Activated CD8-positive, alpha-beta memory T cell treated with anti-CD3 and anti-CD28 coated beads for 1 hour (primary cell): ENCODE measurements at regions not wholly inside any gene's neighbourhood (a gene's known extent, or its start where the extent isn't known, plus 50 kb on each side); places are given as distances from the start of the nearest gene placed in this dataset.
A peak's percentile ranks its signal among the peaks of the same experiment; 100 is the strongest.

ENCODE experiments used
- DNase-seq, 2 donors: peaks; one replicate each; pipeline ENCODE4 v3.0.0-alpha.2; 2020; ENCODE audit warnings: low read depth in 1 of 2; ENCODE audit errors: extremely low read depth in 1 of 2

DNA sequence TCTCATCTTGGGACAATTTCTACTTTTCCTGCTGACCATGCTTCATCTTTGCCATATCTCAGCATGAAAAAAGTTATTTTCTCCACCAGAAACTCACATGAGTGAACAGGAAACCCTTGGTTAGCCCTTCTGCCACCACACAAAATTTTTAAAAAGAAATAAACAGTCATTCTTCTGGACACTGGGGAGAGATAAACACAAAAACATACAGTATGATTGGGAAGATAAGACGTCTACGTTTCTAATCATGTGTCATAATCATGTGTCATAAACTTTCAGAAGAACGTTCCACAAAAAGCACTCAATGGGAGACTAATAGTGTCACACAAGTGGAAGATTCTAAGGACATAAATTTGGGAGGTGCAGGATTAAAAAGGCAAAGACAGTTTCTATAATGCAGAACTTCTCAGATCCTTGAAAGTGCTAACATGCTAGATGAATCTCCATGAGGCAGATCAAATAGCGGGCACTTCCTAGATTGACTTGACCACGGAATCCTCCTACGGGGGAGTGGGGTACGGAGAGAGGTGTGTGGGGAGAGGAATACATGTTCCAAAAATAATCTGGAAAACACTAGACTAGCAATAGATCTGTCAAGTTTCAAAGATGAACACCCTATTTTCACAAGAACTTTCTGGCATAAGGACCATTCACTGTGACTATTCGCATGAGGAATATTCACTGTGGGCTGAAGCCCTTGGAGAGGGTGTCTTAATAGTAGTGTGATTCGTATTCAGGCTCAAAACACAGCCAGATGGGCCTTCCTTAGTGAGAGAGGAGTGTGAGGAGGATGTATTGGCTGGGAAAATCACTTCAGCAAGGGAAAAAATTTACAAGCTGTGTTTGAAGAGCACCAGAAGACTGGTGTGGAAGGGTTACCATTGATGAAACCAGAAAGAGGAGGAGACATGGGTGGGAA lies 206.7 kb downstream of the SETD4 start:
- DNase-seq, result no peak

DNA sequence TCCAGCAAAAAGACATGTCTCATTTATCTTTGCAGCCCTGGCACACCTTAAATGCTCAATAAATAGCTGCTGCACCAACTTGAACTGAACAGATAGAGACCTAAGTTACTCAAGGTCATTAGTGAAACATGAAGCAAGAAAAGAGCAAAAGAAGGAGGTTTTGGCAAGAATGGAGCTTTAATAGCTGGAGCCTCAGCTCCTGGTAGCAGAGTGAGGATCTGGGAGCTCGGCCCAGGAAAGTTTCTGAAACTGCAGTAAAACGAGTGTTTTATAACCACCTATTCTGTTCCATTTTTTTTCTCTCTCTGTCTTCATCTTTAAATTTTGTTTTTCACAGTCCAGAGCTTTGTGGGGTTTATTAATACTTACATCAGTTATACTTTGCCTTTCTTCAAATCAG lies 207.5 kb downstream of the SETD4 start:
- no peak for DNase-seq

DNA sequence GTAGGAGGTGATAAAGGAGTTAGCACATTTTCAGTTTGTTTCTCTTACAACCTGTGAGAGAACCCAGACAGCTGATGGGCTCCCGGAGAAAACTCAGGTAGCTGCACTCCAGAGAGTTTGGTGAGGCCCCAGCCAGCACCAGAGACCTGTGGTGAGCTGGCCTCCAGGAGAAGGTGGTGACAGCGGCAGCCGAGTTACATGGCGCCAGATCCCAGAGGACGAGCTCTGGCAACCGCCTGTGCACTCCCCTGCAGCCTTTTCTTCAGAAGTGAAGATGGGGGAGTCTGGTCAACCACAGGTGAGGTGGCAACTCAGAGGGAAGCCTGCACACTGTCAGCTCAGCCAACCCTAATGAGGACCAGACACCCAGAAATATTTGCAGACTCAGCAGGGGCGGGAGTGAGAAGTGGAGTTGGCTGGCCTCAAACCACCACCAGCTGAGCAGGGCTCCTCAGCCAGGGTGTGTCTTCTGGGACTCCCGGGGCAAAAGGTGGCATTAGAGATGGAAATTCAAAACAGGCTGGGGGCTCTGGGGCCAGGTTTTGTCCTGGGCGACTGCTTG lies 209.7 kb downstream of the SETD4 start:
- no peak for DNase-seq

DNA sequence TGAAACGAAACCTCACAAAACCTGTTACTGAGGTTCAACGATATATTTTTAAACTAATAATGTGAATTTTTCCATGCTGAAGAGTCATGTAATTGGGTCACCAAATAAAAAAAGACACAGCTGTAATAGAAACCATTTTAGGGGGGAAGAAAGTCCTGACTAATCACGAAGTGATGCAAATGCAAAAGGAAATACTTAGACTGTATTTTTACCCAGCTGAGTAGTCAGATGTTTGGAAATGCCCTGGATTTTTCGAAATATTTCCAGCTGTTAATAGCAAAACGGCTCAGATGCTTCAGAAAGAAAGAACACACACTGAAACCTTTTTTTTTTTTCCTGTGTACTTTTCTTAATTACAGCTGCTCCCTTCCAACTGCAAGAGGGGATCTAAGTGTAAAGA lies 210.3 kb downstream of the SETD4 start:
- DNase-seq, result no peak

DNA sequence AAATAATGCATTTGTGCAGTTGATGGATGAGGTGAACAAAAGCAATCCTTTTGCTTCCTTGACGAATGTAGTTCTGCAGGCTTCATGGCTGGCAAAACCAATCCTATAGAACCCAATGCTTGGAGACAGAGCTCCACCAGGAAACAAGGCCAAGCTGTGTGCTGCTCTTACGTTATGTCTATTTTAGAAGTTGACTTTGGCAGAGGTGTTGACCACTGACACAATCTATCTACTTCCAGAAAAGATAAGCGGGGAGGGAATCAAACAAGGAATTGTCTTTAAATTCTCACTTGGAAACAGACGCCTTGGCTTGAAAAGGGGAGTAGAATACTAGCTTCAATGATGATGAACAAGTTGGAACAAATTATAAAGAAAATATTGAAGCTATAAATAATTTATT lies 211.2 kb downstream of the SETD4 start:
- DNase-seq, result no peak

DNA sequence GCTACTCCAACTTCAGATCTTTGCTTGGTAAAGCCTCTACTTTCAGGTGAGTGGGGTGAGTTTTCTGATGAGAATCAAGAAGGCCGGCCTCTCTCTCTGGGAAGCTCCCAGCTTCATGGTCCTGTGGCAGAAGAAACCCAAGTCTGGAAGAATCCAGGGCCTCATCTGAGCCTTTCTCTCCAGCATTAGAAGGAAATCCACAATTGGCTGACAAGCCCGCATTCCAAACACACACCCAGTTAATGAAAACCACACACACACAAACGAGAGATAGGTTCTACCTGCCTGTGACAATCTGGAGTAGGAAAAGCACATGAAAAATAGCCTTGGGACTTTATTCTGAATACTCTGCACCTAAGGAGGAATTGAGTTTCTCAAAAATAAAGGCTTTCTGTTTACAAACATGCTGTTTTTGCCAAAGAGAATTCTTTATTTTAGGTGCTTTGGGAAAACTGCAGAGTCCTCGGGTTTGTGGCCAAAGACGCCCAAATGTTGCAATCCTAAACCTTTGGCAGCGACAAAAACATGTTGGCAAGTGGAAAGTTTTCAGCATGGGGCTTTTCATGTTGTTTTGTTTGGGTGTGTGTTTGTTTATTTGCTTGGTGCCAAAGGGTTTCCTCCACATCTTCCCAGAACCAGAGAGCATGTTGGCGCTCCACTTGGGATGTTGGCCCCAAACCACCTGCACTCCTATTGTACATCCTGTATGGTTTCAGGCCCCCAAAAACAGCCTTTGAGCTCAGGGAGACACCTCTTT lies 216.2 kb downstream of the SETD4 start:
- DNase-seq, result no peak

DNA sequence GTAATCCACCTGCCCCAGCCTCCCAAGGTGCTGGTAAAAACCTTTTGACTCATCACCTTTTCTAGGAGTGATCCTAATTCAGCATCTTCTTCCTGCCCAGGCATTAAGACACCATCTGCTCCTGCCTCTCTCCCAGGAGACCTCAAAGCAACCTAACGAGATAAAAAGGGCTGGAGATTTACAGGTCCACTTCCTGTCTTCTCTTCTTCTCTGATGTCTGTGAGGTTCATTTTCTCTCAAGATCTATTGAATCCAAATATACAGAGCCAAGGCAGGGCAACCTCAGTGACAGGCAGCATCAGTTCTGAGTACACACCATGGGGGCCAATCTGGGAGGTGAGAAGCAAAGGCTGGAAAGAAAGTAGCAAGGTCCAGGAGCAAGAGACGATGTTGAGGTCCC lies 219.4 kb downstream of the SETD4 start:
- no peak for DNase-seq

DNA sequence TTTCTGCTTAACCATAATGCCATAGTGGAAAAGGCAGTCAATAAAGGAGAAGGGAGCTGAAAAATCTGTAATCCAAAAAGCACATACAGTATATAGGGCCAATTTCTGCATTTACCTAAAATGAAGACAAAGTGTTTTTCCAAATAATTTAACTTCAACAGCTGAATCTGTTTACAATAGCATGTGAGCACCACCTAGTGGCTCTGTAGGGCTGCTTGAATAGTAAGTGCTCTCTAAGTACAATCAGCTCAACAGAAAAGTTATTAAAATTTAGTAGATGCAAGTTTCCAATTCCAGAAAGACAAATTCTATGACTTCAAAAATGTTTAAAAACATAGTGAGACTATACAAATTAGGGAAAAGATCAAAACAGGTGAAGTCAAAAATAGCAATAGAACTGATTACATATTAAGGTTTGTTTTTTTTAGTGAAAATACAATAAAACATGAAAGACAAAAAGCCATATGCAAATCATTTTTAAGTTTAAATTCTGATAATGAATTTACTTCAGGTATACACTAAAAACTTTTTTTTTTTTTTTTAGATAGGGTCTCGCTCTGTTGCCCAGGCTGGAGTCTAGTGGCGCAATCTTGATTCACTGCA lies 220.0 kb downstream of the SETD4 start:
- DNase-seq, result peak; percentile 2 to 16

DNA sequence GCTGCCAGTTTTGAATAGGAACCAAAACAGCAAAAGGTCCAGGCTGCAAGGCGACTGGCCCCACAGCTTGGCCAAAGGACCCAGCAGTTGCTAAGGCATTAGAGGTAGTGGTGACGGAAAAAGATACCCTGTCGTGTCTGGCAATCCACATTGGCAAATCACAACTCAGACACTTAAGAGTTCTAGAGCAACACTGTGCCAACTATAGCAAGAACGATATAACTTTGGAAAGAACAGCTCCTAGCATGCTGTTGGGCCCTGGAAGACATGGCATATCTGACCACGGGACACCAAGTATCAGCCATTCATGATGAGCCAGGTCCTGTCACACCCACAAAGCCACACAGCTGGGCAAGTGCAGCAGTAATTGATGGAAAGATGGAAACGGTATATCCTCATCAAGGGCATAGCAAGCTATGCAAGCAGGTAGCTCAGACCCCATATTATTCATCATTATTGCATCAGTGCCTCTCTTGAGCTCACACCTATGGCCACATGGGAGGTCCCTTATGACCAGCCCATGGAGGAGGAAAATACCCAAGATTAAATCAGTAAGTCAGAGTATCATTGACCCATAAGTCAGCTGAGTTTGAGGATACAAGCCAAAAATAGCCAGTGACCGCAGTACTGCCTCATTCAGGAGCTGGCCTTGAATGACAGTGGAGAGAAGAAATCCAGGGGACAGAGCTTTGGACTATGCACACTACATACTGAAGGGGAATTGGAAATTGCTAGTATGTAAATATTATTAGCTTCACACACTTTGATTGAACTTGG lies 221.2 kb downstream of the SETD4 start:
- no peak for DNase-seq

DNA sequence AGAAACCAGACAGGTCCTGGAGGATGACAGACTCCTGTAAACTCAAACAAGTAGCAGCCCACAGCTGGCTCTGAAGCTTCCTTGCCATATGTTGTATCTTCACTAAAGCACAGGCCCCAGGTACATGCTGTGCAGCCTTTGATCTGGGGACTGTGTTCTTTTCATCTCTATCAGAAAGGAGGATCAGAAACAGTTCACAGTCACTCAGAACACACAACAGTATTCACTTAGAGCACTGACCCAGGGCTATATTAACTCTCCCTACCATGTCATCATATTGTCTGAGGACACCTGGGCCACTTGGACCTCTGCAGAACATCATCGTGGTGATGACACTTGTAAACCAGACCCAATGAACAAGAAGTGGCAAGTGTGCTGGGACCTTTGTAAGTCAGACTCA lies 222.0 kb downstream of the SETD4 start:
- no peak for DNase-seq

DNA sequence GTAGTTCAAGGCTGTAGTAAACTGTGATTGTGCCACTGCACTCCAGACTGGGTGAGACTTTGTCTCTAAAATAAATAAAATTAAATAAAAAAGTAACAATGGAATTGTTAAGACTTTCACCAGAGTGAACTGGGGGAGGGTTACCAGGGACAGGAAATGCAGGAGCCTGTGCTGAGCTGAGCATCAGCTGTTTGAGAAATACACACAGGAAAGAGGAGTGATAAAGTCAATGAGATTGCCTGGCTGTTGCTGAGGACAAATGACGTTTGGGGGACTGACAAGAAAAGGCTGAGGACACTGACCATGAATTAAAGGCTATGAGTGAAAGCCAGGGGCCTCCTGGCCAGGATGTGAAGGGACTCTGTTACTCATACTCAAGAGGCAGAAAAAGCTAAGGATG lies 226.3 kb downstream of the SETD4 start:
- no peak for DNase-seq

DNA sequence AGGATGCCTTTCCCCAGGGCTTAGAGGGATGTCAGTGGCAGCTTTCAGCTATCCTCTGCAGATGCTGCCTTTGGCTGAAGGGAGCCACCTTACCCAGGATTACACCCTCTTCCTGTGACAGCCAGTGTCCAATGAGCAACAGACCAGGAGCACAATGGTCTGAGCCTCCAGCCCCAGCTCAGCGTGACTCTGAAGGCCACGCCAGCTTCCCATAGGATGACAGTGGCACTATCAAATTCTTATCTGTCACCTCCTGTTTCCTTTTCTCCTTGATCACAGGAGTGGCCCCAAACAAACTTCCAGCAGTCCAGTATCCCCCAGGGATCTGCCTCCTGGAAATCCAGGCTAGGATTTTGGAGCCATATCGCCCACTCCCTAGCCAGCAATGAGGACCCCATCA lies 226.9 kb downstream of the SETD4 start:
- DNase-seq, result no peak

DNA sequence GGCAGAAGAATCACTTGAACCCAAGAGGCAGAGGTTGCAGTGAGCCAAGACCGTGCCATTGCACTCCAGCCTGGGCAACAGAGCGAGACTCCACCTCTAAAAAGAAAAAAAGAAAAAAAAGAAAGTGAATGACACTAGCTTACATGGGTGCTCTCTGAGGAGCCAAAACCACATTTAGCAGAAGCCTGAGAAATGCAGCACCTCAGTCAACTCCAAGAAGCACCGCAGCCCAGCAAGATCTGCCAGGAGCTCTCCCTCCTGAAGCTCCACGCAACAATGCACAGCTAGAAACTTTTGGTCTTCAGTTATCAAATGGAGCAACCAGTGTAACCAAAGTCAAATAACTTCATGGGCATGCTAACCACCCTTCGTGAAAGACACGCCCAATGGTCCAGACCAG lies 229.1 kb downstream of the SETD4 start:
- no peak for DNase-seq

DNA sequence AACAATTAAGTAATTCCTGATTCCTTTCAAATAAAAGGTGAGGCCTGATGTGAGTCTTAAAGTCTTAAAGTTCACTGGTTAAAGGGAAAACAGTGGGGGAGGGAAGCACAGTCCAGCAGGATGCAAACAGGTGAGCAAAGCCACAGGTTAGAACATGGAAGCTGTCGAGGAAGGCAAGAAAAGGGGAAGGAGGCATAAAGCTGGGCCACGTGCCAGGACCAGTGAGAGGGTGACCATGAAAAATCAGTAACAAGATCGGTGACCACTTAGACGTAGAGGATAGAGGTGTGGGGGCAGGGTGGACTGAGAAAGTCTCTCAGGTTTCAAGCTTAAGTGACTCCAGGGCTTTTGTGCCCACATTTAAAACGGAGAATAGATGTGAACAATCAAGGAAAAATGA lies 231.3 kb downstream of the SETD4 start:
- DNase-seq, result no peak

DNA sequence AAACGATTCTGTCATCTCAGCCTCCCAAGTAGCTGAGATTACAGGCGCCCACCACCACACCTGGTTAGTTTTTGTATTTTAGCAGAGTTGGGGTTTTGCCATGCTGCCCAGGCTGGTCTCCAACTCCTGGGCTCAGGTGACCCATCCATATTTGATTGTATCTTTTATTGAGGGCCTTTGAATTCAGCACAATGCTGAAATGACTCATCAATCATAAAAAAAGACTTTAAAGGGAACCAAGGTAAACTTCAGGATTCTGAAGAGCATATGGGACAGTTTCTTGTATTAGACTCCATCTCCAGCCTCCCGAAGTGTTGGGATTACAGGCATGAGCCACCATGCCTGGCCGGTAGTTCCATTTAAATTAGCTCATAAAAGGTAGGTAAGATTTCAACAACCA lies 232.2 kb downstream of the SETD4 start:
- no peak for DNase-seq

DNA sequence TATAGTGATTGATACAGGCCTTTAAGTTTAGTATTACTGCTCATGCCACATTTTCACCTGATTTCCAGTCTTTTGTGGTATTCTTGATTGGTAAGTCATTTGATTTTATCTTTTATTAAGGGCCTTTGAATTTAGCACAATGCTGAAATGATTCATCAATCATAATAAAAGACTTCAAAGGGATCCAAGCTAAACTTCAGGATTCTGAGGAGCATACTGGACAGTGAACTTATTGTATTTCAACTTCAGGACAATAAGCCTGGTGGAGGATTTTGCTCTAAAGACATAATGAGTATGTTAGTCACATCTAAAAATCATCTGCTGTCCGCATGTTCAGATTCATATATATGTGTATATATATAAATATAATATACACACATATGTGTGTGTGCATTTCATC lies 233.3 kb downstream of the SETD4 start:
- no peak for DNase-seq

DNA sequence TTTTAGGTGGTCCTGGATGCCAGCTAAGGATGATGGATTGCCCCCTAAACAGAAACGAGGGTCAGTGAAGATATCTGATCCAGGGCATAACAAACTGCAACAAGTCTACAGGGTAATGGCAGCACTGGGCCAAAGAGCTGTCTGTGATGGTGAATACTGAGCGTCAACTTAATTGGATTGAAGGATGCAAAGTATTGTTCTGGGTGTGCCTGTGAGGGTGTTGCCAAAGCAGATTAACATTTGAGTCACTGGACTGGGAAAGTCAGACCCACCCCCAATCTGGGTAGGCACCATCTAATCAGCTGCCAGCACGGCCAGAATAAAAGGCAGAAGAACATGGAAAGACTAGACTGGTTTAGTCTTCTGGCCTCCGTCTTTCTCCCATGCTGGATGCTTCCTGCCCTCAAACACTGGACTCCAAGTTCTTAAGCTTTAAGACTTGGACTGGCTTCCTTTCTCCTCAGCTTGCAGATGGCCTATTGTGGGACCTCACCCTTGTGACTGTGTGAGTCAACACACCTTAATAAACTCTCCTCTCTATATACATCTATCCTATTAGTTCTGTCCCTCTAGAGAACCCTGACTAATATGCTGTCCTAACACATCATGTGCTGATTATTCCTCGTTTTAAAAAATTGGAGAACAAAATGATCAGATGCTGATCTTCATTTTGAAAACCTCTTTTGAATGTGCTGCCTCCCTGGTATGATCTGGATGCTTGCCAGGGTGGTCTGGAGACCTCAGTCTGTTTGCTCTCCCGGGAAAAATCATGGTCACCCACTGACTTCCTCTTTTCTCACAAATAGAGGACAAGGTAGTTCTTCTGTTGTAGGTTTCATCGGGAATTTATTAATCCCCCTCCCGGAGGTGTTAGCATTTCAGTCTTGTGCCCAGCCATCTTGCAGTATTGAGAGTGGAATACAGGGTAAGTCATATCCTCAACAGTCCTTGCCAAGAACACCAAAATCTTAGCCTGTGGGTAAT lies 234.7 kb downstream of the SETD4 start:
- DNase-seq, result no peak

DNA sequence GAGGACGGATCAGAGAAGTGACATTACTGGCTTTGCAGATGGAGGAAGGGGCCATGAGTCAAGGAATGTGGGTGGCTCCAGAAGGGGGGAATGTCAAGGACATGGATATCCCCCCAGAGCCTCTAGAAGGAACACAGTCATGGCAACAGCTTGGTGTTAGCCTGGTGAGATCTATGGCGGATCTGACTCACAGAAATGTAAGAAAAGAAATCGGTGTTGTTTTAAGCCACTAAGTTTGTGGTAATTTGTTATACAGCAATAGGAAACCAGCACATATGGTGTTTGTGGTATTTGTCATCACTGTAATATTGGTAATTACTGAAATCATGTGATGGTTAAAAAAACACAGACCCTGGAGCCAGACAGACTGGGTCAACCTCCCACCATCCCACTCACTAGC lies 236.2 kb downstream of the SETD4 start:
- no peak for DNase-seq

DNA sequence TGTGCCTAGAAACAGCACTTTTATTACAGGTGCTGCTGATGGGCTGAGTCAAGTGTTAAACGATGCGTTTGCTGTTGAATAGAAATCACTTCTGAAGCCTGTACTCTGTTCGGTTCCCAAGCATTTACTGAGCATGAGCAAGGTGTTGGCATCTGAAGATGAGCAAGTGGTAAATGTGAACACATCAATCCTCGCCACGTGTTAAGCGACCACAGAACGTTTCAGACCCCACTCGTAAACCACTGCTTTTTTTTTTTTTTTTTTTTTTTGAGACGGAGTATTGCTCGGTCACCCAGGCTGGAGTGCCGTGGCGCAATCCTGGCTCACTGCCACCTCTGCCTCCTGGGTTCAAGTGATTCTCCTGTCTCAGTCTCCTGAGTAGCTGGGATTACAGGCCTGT lies 241.2 kb downstream of the SETD4 start:
- no peak for DNase-seq

DNA sequence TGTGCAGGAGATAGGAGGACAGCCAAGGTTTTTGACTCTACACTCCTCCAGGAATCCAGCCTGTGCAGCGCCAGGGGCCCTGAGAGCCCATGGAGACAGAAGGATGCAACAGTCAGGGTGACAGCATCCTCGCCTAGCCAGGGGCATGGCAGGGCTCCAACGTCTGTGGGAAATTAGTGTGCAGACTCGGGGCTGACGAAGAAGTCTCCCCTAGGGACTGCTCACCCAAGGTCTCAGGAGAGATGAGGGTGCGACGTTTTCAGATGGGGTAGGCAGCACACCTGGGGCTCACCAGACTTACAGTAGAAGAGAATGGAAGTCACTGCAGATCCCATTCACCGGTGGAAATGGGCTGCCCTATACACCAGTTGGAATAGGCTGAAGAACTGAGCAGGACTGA lies 241.7 kb downstream of the SETD4 start:
- DNase-seq, result no peak
